ENCODE measurements at regions not wholly inside any gene's neighbourhood (a gene's known extent, or its start where the extent isn't known, plus 50 kb on each side); places are given as distances from the start of the nearest gene placed in this dataset.

DNA sequence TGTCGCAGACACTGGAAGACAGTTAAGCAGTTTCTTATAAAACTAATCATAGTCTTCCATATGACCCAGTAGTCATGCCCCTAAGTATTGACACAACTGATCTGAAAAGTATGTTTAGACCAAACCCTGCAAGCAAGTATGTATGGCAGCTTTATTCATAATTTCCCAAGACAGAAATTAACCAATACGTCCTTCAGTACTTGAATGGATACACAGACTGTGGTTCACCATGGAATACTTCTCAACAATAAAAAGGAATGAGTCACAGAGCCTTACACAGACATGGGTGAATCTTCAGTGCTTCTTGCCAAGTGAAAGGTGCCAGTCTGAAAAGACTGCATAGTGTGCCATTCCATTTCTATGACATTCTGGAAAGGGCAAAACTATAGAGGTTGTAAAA lies 50.2 kb upstream of the AKR1E2 start:
- no peak for DNase-seq (ENCODE audit: low spot score)

DNA sequence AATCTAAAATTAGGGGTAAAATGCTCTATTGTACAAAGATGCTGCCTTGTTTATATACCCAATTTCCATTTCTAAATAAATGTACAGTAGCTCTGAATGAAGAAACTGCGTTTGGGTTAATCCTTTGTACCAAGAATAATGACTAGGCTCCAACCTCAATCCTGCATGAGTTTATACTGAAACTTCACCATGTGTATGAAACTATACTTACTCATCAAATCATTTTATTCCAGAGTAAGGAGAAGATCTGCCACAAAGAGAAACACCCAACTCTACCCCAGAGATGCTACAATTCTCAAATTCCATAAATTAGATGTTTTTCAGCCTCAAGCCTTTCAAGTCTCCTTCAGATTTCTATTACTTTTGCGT lies 53.8 kb upstream of the AKR1E2 start:
- no peak for DNase-seq (ENCODE audit: low spot score)

GRCh38 chr10:4771554-4772201 lies 54.3 kb upstream of the AKR1E2 start:
- no peak for DNase-seq (ENCODE audit: low spot score)

GRCh38 chr10:4770801-4771553 lies 55.0 kb upstream of the AKR1E2 start:
- no peak for DNase-seq (ENCODE audit: low spot score)

GRCh38 chr10:4768416-4768815 lies 57.6 kb upstream of the AKR1E2 start:
- no peak for DNase-seq (ENCODE audit: low spot score)

DNA sequence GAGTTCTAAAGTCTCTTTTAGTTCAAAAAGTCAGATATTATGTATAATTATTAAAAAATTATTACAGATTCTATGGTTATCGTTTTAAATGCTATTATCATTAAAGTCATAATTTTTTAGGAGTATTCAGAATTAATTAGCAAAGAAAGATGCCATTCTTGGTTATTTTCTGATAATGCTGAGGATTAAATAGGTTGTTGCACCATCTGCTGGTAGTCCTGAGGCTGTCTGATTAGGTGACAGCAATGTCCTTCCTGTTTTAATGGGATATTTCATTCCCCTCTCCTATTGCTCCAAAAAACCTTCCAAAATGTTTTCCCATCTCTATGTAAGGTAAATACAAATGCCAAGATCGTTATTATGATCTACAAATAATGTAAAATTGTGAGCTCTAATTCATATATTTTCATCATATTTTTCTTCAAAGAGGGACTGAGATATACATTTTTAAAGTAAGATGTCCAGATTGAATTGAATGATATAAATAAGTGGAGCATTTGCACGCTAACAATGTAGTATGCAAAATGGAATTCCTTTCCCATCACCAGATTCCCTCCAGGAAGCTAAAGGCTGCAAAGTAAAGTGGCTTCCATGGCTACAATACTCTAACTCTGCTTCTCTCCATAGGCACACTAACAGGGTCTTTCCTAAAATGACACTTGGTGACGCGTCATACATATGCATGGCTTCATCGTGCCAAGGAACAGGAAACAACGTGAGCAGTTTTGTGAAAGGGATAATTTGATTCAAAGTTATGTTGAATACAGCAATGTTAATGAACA lies 58.8 kb upstream of the AKR1E2 start:
- no peak for DNase-seq (ENCODE audit: low spot score)

DNA sequence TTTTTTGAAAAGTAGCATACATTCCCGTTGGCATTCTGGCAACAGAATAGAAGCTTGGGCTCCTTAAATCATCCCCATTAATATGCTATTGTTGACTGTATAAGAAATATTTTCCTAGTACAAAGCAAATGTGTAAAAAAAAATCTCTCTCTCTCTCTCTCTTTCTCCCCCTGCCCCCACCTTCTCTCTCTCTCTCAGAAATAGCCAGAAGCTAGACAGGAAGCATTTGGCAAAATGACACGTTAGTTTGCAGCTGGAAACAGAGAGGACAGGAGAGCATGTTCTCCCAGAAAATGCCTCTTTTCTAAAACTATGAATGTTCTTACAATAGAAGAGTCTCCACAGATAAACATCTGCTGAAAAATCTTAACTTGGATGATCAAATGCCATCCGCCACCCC lies 59.6 kb upstream of the AKR1E2 start:
- no peak for DNase-seq (ENCODE audit: low spot score)

DNA sequence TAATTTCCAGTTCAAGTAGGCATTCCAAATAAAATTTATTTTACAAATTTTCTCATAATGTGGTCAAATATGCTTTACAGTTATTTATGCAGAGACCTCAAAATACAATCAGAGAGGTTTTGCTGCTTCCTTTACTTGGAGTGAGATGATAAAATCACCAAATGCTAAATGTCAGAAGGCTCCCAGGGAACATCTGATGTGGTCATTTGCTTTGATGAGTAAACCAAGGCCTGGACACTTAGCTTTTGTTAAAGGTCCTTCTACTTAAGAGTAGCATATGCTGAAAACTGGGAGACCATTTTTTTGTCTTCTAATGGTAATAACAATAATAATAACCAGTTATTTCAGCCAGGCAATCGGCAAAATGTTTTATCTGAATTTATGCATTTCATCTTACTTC lies 60.6 kb upstream of the AKR1E2 start:
- DNase-seq (ENCODE audit: low spot score): no peak

- DNase-seq (ENCODE audit: low spot score): no peak
Observed at GRCh38 chr10:4763960-4764428, 62.0 kb upstream of the AKR1E2 start.

DNA sequence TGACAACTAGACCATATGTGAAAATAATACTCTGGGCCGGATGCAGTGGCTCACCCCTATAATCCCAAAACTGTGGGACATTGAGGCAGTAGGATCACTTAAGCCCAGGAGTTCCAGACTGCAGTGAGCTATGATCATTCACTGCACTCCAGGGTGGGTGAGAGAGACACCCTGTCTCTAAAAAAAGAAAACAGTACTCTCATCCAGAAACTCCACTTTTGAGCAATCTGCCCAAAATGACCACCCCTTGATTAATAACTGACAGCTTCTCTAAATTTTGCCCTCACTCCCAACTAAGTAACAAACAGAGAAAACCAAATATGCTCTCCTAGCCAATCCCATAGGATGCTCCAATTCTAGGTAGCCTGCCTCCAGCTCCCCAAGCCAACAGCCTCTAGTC lies 62.5 kb upstream of the AKR1E2 start:
- DNase-seq (ENCODE audit: low spot score): no peak

DNA sequence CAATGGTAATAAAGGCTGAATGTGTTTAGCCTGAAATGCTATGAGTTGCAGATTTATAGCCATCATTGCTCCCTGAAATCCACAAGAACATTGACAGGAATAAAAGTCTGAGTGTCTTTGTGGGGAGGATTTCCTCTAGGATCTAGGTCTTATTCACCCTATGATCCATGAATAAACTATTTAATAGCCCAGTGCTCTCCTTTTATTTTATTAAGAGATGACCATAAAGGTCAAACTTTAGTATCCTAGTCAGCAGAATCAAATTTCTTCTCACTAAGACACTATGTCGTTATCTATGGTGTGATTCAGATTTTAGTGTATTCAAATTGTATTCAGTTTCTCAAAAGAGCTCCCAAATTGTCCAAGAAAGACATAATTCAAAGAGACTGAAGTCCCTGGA lies 67.8 kb upstream of the AKR1E2 start:
- no peak for DNase-seq (ENCODE audit: low spot score)

- DNase-seq (ENCODE audit: low spot score): no peak
Observed at GRCh38 chr10:4755286-4755989, 70.6 kb upstream of the AKR1E2 start.

- DNase-seq (ENCODE audit: low spot score): no peak
Observed at GRCh38 chr10:4754143-4754542, 71.9 kb upstream of the AKR1E2 start.

- no peak for DNase-seq (ENCODE audit: low spot score)
Observed at GRCh38 chr10:4751211-4751610, 74.8 kb upstream of the AKR1E2 start.

- DNase-seq (ENCODE audit: low spot score): no peak
Observed at GRCh38 chr10:4749271-4749574, 76.8 kb upstream of the AKR1E2 start.

DNA sequence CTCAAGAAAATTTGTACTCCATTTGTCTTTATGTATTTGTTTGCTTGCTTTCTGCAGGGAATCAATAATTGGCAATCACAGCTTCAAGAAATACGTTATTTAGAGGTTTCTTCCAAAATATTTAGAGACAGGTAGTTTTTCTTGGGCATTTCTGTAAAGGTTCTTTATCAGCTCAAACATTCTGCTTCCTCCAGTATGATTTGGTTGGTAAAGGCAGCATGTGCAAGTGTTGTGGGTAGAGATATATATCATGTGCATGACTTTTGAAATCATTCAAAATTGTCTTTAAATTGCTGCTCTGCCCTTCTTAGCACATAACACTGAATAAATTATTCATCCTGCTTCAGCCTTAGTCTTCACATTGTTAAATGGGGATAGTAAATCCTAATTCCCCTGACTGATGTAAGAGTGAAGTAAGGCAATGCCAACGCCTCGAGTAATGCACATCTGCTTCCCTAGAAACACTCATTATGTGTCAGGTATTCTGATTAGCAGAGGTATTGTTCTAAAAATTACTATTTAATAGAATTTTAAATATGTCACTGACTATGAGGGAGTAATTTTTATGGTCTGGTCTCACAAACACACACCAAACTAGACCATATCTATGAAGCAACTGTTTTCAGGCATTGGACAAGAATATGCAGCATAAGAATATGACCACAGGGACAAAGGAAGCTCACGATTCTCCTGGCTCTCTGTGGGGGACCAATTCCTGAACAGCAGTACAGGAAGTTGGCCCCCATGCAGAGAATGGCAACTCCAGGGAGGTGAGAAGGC lies 77.3 kb upstream of the AKR1E2 start:
- DNase-seq (ENCODE audit: low spot score): no peak

- DNase-seq (ENCODE audit: low spot score): no peak
Observed at GRCh38 chr10:4742217-4742616, 83.8 kb upstream of the AKR1E2 start.

DNA sequence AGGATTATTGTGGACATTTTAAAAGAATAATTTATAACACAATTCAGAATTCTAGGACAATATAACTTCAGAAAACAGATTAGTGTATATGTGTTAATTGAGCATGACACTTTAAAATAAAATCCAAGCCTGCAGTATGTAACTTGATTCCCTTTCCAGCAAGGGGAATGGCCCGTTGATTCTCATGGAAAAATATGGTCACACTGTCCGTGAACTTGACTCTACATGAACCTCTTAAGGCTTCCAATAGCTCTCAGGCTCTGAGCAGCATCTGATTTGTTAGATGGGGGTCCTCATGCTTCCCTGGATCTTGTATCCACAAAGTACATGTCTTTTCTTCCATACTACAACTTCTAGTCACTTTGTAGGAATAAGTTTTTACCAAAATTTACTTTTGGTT lies 85.5 kb upstream of the AKR1E2 start:
- DNase-seq (ENCODE audit: low spot score): no peak

- DNase-seq (ENCODE audit: low spot score): no peak
Observed at GRCh38 chr10:4736608-4737007, 89.4 kb upstream of the AKR1E2 start.

GRCh38 chr10:4736183-4736582 lies 89.8 kb upstream of the AKR1E2 start:
- no peak for DNase-seq (ENCODE audit: low spot score)

DNA sequence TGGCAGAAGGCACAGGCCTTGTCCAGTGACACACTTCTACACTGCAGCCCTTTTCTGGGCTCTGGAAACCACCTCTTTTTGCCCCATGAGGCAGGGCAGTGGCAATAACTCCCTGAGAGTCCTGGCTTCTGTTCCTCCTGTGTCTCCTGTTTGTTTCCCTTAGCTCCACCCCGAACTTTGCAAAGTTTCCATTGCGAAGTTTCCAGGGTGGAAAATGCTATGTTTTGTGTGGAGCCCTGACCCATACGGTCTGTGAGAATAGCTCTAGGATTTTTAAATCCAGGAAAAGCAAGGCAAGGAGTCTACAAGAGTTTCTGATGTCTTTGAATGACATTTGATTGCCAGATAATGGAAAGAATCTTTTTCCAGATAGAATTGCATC lies 92.2 kb upstream of the AKR1E2 start:
- no peak for DNase-seq (ENCODE audit: low spot score)
